Hematopoietic multipotent progenitor cell treated with erythropoietin and hydrocortisone succinate and interleukin-3 and kit ligand, for 8 days (in vitro differentiated cells): ENCODE measurements at regions not wholly inside any gene's neighbourhood (a gene's known extent, or its start where the extent isn't known, plus 50 kb on each side); places are given as distances from the start of the nearest gene placed in this dataset.
"Not testable (repeated sequence)": the region's sequence is repeated elsewhere in the genome, so short reads cannot be mapped to it uniquely, and the experiment has no call there.

Source experiments
- DNase-seq: peaks from one replicate; pipeline ENCODE4 v3.0.0-alpha.2; 2015

- not testable (repeated sequence) for DNase-seq
Measured at GRCh38 chr5:118462276-118462675, 526.1 kb downstream of the DTWD2 start.

DNA sequence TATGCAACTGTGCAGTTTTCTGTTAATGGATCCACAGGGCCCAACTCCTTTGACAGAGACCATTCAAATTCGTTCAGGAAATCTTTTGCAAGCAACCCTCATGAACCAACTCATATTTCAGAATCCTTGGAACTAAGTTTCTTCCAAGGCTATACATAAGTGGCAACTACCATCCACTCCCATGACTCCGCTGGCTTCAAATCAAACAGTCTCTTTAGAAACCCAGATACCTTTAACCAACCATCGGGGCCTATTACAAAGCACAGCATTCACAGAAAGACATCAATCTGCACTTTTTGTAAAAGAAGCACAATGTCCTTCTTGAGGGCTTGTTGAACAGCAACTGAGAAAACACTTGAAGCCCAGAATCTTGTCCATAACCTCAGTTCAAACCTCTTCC is 526.9 kb downstream of the DTWD2 start:
- no peak for DNase-seq

DNA sequence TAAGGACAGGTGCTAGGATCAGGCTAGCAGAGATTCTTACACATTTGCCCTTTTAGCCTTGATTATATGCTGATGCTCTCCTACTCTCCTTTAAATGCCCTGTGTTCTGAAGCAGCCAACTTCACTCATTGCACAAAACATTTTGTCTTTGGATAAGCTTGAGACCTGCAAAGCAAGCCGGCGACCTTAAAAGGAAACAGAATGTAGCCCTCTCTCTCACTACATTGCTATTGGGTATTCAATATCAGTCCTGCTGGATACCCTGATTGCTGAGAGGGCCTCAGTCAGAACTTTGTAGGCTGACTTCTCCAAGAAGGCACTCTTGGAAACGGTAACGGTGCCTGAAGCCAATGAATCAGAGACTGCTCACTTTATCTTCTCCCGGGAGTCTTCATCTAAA is 528.9 kb downstream of the DTWD2 start:
- no peak for DNase-seq

DNA sequence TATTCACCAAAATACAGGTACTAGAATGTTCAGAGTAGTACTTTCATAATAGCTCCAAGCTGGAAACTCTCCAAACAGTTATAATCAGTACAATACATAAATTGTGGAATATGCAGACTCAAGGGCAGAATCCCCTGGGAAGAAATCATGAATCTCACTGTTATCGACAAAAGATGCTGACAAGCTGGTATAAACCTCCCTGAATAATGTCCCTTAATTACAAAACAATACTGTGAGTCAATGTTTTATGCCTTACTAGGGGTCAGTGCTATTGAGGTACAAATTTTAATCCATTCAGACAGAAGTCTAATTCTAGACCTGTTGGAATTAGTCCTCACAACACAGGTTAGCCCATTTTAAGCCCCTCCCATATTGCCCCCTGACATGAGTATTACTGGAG is 532.3 kb downstream of the DTWD2 start:
- no peak for DNase-seq

DNA sequence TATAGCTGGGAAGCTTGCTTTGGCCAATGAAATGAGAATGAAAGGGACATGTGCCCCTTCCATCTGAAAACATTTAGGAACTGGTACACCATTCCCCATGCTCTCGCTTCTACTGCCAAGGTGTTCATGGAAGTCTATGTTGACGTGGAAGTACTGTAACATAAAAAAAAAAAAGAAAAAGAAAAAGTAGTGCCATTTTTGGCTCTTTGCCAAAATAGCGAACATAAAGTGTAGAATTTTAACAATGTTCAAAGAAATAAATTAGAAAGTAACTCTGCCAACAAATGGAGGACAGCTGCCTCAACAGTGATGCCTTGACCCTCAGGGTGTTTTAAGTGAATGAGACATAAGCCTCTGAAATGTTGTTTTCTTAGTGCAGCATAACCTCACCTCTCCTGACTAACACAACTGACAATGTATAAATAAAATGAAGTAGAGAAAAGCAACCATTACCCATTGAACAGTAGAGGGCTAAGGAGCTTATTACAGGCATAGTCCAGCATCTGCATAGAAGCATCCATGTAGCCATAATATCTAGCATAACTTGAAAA is 536.6 kb downstream of the DTWD2 start:
- DNase-seq = no peak

DNA sequence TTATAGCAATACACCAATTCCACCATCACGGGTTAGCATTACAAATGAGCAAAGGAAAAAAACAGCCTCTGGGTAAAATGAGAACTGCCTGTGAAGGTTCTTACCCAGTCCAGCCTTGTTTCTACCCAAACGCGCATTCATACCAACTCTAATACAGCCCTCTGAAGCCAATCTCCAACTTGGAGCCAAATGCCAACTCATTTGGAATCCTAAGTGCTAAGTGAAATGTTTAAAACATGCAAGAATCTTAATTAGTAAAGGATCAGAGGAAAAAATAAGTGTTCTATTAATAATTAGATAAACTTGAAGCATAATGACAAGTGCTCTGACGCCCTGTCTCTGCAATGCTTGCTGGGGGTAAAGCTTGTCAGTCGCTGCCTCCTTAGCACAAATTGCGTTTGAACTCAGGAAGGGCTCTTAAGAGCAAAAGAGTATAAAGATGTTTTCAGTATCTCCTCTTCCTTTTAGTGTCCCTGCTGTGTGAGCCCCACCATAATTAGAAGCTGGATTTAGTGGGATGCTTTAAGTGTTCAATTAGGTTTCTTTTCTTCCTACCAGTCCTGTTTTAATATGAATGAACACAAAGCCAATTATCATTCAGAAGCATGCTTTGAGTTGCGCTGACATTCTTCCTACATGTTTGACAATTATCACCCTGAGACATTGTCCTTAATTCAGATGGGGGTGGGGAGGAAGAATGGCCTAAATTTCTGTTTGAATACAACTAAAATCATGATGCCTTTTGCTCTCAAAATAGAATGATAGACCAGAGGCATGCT is 537.6 kb downstream of the DTWD2 start:
- DNase-seq = no peak

DNA sequence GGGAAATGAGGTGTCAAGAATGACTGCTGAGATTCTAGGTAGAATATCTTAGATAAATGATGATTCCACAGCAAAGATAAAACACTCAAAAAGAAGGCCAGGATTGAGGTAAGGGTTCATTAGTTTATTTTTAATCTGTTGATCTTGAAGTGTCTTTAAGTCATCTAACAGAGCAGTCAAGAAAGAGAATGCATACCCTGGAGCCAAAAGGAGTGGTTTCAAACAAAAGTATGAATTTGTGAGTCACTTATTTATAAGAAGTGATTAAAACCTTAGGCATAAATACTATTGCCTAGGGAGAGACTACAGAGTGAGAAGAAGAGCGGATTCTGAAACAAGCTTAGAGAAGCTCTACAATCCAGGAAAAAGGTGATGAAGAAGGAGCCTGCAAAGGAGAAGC is 541.0 kb downstream of the DTWD2 start:
- DNase-seq = no peak

GRCh38 chr5:118441956-118442355 is 546.4 kb downstream of the DTWD2 start:
- no peak for DNase-seq

GRCh38 chr5:118441034-118441433 is 547.3 kb downstream of the DTWD2 start:
- DNase-seq = no peak

- DNase-seq = no peak
Measured at GRCh38 chr5:118440496-118440895, 547.9 kb downstream of the DTWD2 start.

GRCh38 chr5:118439831-118440230 is 548.5 kb downstream of the DTWD2 start:
- no peak for DNase-seq

DNA sequence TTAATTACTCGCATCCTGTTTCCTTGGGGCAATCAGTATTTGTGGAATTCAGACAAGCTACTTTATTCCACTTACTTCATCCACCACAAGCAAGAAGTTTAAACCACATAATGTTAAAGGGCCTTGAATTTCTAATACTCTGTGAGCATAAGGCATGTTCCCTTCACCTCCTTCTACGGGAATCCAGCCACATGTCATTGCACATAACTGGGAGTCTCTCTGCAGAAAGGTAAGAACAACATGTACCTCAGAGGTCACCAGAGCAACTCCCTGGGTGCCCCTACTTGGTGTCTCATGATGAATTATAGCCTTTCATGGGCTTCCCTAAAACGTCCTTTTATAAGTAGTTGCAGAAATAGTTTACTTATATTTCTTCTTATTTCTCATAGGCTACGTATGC is 553.2 kb downstream of the DTWD2 start:
- no peak for DNase-seq

- DNase-seq = no peak
Measured at GRCh38 chr5:118434522-118434921, 553.8 kb downstream of the DTWD2 start.

GRCh38 chr5:118430076-118430475 is 558.3 kb downstream of the DTWD2 start:
- DNase-seq = no peak

GRCh38 chr5:118407958-118408357 is 580.4 kb downstream of the DTWD2 start:
- DNase-seq = no peak

- DNase-seq = no peak
Measured at GRCh38 chr5:118405650-118406061, 582.7 kb downstream of the DTWD2 start.

- no peak for DNase-seq
Measured at GRCh38 chr5:118397236-118397635, 591.1 kb downstream of the DTWD2 start.

DNA sequence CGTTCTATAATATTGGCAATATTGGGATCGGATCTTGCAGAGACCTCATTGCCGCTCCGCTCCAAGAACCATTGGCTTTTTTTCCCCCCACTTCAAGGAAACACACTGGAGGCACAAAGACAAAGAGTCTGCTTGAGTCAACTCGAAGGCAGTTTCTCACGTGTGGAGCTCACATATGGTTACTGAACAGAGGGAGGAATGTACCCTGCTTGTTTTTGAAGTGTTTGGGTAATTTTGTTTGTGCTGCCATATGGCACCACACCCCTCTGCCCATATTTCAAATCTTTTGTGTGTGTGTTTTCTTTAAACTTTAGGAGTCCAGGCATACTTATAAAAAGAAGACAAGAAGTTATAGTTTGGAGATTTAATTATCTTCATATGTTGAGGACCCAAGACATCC is 595.9 kb downstream of the DTWD2 start:
- no peak for DNase-seq

DNA sequence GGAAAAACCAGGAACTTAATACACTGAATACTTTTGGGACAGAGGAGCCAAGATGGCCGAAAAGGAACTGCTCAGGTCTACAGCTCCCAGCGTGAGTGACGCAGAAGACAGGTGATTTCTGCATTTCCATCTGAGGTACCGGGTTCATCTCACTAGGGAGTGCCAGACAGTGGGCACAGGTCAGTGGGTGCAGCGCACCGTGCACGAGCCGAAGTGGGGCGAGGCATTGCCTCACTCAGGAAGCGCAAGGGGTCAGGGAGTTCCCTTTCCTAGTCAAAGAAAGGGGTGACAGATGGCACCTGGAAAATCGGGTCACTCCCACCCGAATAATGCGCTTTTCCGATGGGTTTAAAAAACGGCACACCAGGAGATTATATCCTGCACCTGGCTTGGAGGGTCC is 605.4 kb downstream of the DTWD2 start:
- DNase-seq = not testable (repeated sequence)

DNA sequence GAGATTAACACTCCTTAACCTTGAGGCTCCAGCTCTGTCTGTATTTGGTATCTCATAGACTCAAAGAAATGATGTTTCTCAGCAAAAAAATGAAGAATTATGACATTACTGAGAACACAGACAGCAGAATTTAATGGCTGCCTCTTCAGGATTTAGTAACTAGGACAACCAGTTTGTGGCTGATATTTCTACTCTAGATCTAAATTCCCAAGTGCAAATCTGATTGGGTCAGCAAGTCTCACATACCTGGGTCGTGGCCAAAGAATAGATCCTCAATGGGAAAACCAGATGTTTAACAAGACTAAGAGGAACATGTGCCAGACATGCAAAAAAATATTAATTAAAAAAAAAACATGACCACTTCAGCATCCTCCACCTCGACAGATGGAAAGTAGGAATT is 608.9 kb downstream of the DTWD2 start:
- no peak for DNase-seq

DNA sequence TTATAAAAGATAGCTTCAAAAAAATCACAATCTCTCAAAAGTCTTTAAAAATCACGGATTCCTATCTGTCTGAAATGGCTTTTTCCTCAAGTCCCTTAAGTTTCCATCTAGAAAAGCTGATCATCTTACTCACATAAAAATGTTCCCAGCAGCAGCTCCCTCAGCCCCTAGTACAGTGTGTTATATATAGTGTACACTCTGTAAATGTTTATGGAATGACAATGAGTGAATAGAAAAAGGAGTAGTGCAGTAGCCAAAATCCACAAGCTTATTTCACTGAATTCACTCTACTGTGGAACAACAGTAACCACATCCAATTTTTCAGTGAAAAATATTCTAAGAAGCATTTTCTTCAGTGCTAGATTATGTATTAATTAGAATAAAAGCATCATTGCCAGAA is 609.4 kb downstream of the DTWD2 start:
- no peak for DNase-seq

DNA sequence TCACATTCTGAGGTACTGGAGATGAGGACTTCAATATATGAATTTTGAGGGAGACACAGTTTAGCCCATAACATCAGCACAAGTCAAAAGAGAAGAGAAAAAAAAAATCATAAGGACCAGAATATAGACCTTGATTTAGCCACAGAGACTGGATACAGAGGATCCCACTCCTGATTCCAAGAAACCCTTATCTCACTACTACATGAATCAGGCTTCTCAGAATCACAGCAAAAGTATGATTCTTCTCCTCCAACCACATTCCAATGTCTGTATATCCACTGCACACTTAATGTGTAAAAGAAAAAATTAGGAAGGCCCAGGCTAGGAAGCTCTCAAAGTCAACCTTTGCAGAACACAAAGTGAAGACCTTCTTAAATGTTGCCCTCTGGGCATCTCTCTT is 610.9 kb downstream of the DTWD2 start:
- DNase-seq = no peak

DNA sequence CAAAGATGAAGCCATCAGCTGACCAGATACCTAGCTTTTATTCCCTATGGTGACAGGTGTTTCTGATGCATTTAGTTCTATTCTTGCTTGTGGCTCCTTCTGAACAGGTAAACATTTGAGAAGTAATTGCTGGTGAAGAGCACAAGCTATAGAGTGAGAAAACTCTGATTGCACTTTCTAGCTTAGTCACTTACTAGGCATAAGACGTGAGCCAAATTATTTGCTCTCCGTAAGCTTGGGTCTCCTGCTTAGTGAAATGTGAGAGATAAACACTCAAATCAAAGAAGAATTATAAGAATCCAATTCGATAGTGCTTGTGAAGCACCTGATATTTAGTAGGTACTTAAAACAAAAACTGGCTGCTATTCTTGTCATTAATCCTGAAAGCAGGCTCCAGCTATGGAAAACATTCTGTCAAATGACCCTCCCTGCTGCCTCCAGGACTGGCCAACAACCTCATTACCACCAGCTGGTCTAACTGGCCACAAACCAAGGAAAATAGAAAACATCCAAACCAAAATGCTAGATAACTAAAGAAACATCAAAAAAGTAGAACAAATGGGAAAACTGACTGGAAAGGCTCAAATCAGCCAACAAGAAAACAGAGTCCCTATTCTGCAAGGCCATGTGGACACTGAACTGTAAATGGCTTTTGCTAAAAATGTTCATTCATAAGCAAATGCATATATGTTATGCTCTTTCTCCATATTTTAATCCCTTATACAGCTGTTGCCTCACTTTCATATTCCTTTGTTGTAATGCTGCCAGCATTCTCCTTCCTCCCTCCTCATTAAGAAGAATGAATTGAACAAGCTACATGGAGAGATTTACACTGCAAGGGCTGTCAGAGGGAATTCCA is 616.1 kb downstream of the DTWD2 start:
- no peak for DNase-seq

DNA sequence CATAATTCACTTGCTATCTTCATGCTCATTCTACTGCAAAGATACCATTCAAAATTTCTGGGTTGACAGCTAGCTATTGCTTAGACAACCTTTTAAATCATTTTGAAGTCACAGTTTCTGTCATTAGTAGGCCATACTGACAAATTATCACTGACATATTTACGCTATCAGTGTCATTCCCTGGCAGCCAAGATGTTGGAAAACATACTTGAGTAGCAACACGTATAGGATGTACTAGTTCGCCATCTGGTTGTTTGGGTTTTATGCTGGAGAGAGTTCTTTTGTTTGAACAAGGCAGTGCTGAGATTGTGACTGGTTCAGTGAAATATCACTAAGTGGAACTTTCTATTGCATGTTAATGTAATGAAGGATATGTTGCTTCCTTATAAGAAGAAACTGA is 621.9 kb downstream of the DTWD2 start:
- DNase-seq = no peak
